GM12864 (cell line): ENCODE measurements at regions not wholly inside any gene's neighbourhood (a gene's known extent, or its start where the extent isn't known, plus 50 kb on each side); places are given as distances from the start of the nearest gene placed in this dataset.

Experiments used
- DNase-seq: peaks from one replicate; pipeline ENCODE4 v3.0.0-alpha.2; 2011; ENCODE audit warnings: low read depth
- H3K4me3 ChIP-seq: 2 replicates; pipeline ENCODE4 v1.5.1; 2011; ENCODE audit warnings: mild to moderate bottlenecking, low read depth, low read length, control low read depth
- CTCF ChIP-seq: IDR thresholded peaks from 2 replicates; pipeline ENCODE4 v1.5.1; 2011; ENCODE audit warnings: low read depth, mild to moderate bottlenecking, moderate library complexity, low read length, control low read depth, inconsistent platforms; ENCODE audit errors: missing control alignments

GRCh38 chr3:107452436-107452835 is 70.3 kb upstream of the BBX start:
- DNase-seq: no peak
- no peak for TF ChIP-seq CTCF
- no peak overlapping the region for H3K4me3 ChIP-seq

- TF ChIP-seq CTCF: no peak
- DNase-seq: no peak
- H3K4me3 ChIP-seq: no peak overlapping the region
Observed at GRCh38 chr3:107453504-107453903, 69.3 kb upstream of the BBX start.

GRCh38 chr3:107455621-107456020 is 67.1 kb upstream of the BBX start:
- H3K4me3 ChIP-seq: no peak overlapping the region
- no peak for DNase-seq
- TF ChIP-seq CTCF: no peak

GRCh38 chr3:107456501-107456900 is 66.3 kb upstream of the BBX start:
- H3K4me3 ChIP-seq: no peak overlapping the region
- DNase-seq: no peak
- no peak for TF ChIP-seq CTCF

GRCh38 chr3:107458871-107459270 is 63.9 kb upstream of the BBX start:
- H3K4me3 ChIP-seq: no peak overlapping the region
- TF ChIP-seq CTCF: no peak
- no peak for DNase-seq

- DNase-seq: no peak
- no peak for TF ChIP-seq CTCF
- no peak overlapping the region for H3K4me3 ChIP-seq
Observed at GRCh38 chr3:107461721-107462120, 61.0 kb upstream of the BBX start.

- no peak for TF ChIP-seq CTCF
- DNase-seq: no peak
- no peak overlapping the region for H3K4me3 ChIP-seq
Observed at GRCh38 chr3:107464037-107464436, 58.7 kb upstream of the BBX start.
